ENCODE measurements at regions not wholly inside any gene's neighbourhood (a gene's known extent, or its start where the extent isn't known, plus 50 kb on each side); places are given as distances from the start of the nearest gene placed in this dataset.
"Not testable (repeated sequence)": the region's sequence is repeated elsewhere in the genome, so short reads cannot be mapped to it uniquely, and the experiment has no call there.

DNA sequence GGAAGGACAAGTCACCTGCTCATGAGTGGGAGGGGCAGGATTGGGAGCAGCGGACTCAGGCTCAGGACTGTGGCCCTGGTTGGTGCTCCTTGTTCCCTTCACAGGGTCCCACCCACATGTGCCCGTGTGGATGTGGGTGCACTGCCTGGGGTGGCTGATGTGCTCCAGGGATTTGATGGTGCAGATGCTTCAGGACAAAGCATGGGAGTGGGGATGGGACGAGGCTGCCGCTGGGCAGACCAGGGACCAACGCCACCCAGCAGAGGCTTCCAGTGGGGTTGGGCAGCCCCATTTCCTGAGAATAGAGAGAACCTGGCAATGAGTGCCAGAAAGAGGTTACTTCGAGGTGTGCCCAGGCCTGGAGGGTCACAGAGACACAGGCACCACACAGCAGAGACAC lies 65.5 kb upstream of the IGLL5 start:
- Histone ChIP-seq H3K9me3 (no peaks in the 10 kb centered on the region), H3K27ac (no peak overlapping the region), H3K27me3 (no peaks in the 10 kb centered on the region), H3K36me3 (no peaks in the 10 kb centered on the region), H3K4me1 (no peaks in the 10 kb centered on the region), H3K4me3 (no peak overlapping the region)
- intact Hi-C loops (cut with DNase I) = no loop called here
- DNase-seq (ENCODE audit: extremely low spot score in 2 of 2) = no peak
- no peak for TF ChIP-seq POLR2AphosphoS5 (IDR thresholded peaks at IDR 0.05; ENCODE audit: insufficient read depth in 1 of 2, low read depth in 1 of 2)
- TF ChIP-seq CTCF (IDR thresholded peaks at IDR 0.05) = no peak
- no peak for TF ChIP-seq POLR2A (IDR thresholded peaks at IDR 0.05)

DNA sequence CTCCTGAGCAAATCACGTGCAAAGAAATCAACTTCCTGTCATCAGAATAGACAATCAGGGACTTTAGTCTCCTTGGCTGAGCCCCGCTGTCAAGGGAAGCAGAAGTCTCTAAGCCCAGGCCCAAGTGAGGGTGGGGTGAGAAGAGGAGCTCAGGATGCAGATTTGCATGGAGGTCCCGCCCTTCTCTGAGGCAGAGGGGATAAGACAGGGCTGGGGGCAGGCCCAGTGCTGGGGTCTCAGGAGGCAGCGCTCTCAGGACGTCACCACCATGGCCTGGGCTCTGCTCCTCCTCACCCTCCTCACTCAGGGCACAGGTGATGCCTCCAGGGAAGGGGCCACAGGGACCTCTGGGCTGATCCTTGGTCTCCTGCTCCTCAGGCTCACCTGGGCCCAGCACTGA lies 65.1 kb upstream of the IGLL5 start:
- intact Hi-C loops (cut with DNase I); H3K9me3 ChIP-seq; H3K27ac ChIP-seq; H3K4me1 ChIP-seq; DNase-seq (ENCODE audit: extremely low spot score in 2 of 2); H3K36me3 ChIP-seq; H3K27me3 ChIP-seq; H3K4me3 ChIP-seq: not testable (repeated sequence)

GRCh38 chr22:22823131-22823810 lies 64.3 kb upstream of the IGLL5 start:
- no peak for TF ChIP-seq CTCF (IDR thresholded peaks at IDR 0.05)
- no peak for TF ChIP-seq POLR2AphosphoS5 (IDR thresholded peaks at IDR 0.05; ENCODE audit: insufficient read depth in 1 of 2, low read depth in 1 of 2)
- TF ChIP-seq POLR2A (IDR thresholded peaks at IDR 0.05) = no peak
- H3K27me3 ChIP-seq = no peaks in the 10 kb centered on the region
- H3K4me1 ChIP-seq = no peaks in the 10 kb centered on the region
- H3K4me3 ChIP-seq = no peak overlapping the region
- no peak for DNase-seq (ENCODE audit: extremely low spot score in 2 of 2)
- intact Hi-C loops (cut with DNase I) = no loop called here
- H3K36me3 ChIP-seq = no peaks in the 10 kb centered on the region
- H3K9me3 ChIP-seq = no peaks in the 10 kb centered on the region
- H3K27ac ChIP-seq = no peak overlapping the region

- Histone ChIP-seq H3K9me3 (no peaks in the 10 kb centered on the region), H3K4me3 (no peak overlapping the region), H3K27me3 (no peaks in the 10 kb centered on the region), H3K36me3 (no peaks in the 10 kb centered on the region), H3K4me1 (no peaks in the 10 kb centered on the region), H3K27ac (no peak overlapping the region)
- TF ChIP-seq POLR2AphosphoS5 (IDR thresholded peaks at IDR 0.05; ENCODE audit: insufficient read depth in 1 of 2, low read depth in 1 of 2) (no peak), CTCF (IDR thresholded peaks at IDR 0.05) (no peak), POLR2A (IDR thresholded peaks at IDR 0.05) (no peak)
- DNase-seq (ENCODE audit: extremely low spot score in 2 of 2) = no peak
- intact Hi-C loops (cut with DNase I) = no loop called here
These were observed 63.0 kb upstream of the IGLL5 start for GRCh38 chr22:22824340-22825212.

DNA sequence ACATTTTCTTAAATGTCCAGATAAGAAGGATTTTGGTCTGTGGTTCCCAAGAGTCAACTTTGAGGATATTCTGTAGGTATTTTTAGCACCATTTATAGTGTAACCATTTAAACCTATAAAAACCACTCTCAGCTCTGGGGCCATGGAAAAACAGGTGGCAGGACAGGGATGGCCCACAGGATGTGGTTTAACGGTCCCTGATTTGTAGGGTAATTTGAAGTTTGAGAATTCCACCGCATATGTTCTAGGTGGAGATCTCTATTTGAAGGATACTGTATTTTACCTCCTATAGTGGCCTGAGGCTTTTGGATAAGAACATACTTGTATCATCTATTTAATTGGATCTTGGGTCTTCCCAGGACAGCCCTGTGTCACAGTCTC lies 62.4 kb upstream of the IGLL5 start:
- Histone ChIP-seq H3K27me3 (no peaks in the 10 kb centered on the region), H3K4me1 (no peaks in the 10 kb centered on the region), H3K36me3 (no peaks in the 10 kb centered on the region), H3K4me3 (no peak overlapping the region), H3K9me3 (no peaks in the 10 kb centered on the region), H3K27ac (no peak overlapping the region)
- DNase-seq (ENCODE audit: extremely low spot score in 2 of 2) = no peak
- no peak for TF ChIP-seq POLR2AphosphoS5 (IDR thresholded peaks at IDR 0.05; ENCODE audit: insufficient read depth in 1 of 2, low read depth in 1 of 2)
- intact Hi-C loops (cut with DNase I) = no loop called here
